Mammary epithelial cell (primary cell): ENCODE measurements at regions not wholly inside any gene's neighbourhood (a gene's known extent, or its start where the extent isn't known, plus 50 kb on each side); places are given as distances from the start of the nearest gene placed in this dataset.

Experiments used
- EZH2 ChIP-seq: IDR thresholded peaks from 2 replicates; pipeline ENCODE4 v1.6.1; 2012; ENCODE audit warnings: low read length, inconsistent platforms, borderline replicate concordance
- TF ChIP-seq, protein P1 (sequence below), 2 donors: IDR thresholded peaks in 1 of 2; conservative IDR thresholded peaks in 1 of 2; 2 replicates each; pipeline ENCODE4 v1.5.1; 2011 to 2012; ENCODE audit warnings: inconsistent platforms in 2 of 2, low read length in 2 of 2, mild to moderate bottlenecking in 2 of 2, control low read depth in 1 of 2, low read depth in 1 of 2; ENCODE audit not compliant: insufficient read depth in 1 of 2; ENCODE audit errors: extremely low read depth in 1 of 2

DNA sequence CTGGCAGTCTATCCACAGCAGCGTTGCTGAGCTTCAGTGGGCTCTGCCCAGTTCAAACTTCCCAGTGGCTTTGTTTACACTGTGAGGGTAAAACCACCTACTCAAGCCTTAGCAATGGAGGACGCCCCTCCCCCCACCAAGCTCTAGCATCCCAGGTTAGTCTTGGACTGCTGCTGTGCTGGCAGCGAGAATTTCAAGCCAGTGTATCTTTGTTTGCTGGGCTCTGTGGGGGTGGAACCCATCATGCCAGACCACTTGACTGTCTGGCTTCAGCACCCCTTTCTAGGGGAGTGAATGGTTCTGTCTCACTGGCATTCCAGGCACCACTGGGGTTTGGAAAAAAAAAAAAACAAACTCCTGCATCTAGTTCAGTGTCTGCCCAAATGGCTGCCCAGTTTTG lies 249.7 kb upstream of the SYNCRIP start:
- TF ChIP-seq, protein P1, sequence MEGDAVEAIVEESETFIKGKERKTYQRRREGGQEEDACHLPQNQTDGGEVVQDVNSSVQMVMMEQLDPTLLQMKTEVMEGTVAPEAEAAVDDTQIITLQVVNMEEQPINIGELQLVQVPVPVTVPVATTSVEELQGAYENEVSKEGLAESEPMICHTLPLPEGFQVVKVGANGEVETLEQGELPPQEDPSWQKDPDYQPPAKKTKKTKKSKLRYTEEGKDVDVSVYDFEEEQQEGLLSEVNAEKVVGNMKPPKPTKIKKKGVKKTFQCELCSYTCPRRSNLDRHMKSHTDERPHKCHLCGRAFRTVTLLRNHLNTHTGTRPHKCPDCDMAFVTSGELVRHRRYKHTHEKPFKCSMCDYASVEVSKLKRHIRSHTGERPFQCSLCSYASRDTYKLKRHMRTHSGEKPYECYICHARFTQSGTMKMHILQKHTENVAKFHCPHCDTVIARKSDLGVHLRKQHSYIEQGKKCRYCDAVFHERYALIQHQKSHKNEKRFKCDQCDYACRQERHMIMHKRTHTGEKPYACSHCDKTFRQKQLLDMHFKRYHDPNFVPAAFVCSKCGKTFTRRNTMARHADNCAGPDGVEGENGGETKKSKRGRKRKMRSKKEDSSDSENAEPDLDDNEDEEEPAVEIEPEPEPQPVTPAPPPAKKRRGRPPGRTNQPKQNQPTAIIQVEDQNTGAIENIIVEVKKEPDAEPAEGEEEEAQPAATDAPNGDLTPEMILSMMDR (conservative IDR thresholded peaks at IDR 0.05 in 1 of 2, IDR thresholded peaks at IDR 0.05 in 1 of 2; ENCODE audit: extremely low read depth in 1 of 2, insufficient read depth in 1 of 2, low read depth in 1 of 2, low read length in 2 of 2) = no peak
- no peak for TF ChIP-seq EZH2
